ENCODE measurements at regions not wholly inside any gene's neighbourhood (a gene's known extent, or its start where the extent isn't known, plus 50 kb on each side); places are given as distances from the start of the nearest gene placed in this dataset.

- Histone ChIP-seq H3K36me3 (ENCODE audit: control insufficient read depth, insufficient read depth, low read length) (no peaks in the 10 kb centered on the region), H3K27ac (ENCODE audit: extremely low read depth, low read depth, low read length) (no peak overlapping the region), H3K4me1 (replicated peaks in 1 of 2; ENCODE audit: control insufficient read depth in 2 of 2, insufficient read depth in 2 of 2, low read length in 2 of 2) (peaks cover 0 to 3% of the 10 kb centered on the region in 2 experiments; a peak in 2 of 5 replicates), H2AFZ (ENCODE audit: low read depth, low read length) (no peak overlapping the region), H3K9me1 (ENCODE audit: control insufficient read depth, insufficient read depth, low read length) (no peaks in the 10 kb centered on the region), H3K79me2 (ENCODE audit: control insufficient read depth, insufficient read depth, low read length) (no peaks in the 10 kb centered on the region), H3K27me3 (ENCODE audit: control insufficient read depth in 2 of 2, insufficient read depth in 2 of 2, low read length in 2 of 2) (peaks cover 26 to 54% of the 10 kb centered on the region in 2 experiments; a peak in 3 of 5 replicates), H4K20me1 (replicated peaks; ENCODE audit: control insufficient read depth, insufficient read depth, low read length) (no peaks in the 10 kb centered on the region), H3K9ac (ENCODE audit: insufficient read depth in 1 of 2, low read depth in 2 of 2, low read length in 2 of 2) (no peak overlapping the region), H3K4me3 (no peak overlapping the region), H3K4me2 (ENCODE audit: insufficient read depth, low read length) (no peak overlapping the region), H3K9me3 (replicated peaks; ENCODE audit: control insufficient read depth, insufficient read depth, low read depth, low read length) (no peaks in the 10 kb centered on the region)
- DNase-seq (ENCODE audit: extremely low read depth in 1 of 4, low spot score in 3 of 4), result no peak
- no TSS peak for BruUV-seq (replicated peaks)
- WGBS (ENCODE audit: insufficient coverage, low coverage, missing lambda C conversion rate), result 2% methylated on average over 20 of the region's 22 CpGs
- no peak for ATAC-seq
- FAIRE-seq, result no peak
- ChIA-PET CTCF (ENCODE audit: low intra/inter-chr PET ratio) (no interaction called here), POLR2A (interaction anchor here (0.9 kb wide), 1 partner anchor 12 kb away, joined by 3 read pairs; no protein-coding TSS in a partner anchor)
- intact Hi-C loops (cut with micrococcal nuclease) (no loop called here), in situ Hi-C loops (cut with MboI) (no loop called here)
- TF ChIP-seq PHB (CRISPR knock-in tag; IDR thresholded peaks at IDR 0.05) (no peak), ZSCAN32 (CRISPR knock-in tag; IDR thresholded peaks at IDR 0.05) (no peak), NELFE (IDR thresholded peaks at IDR 0.05; ENCODE audit: insufficient read depth, insufficient read length) (no peak), NCOR1 (IDR thresholded peaks at IDR 0.05) (no peak), ARNT (IDR thresholded peaks at IDR 0.05) (no peak), ZNF316 (IDR thresholded peaks at IDR 0.05) (no peak), LCOR (CRISPR knock-in tag; IDR thresholded peaks at IDR 0.05) (no peak), ZNF75A (CRISPR knock-in tag; IDR thresholded peaks at IDR 0.05) (no peak), FOXM1 (IDR thresholded peaks at IDR 0.05; ENCODE audit: low read depth) (no peak), FOXM1 (CRISPR knock-in tag; IDR thresholded peaks at IDR 0.05; ENCODE audit: low read depth) (no peak), JUND (IDR thresholded peaks at IDR 0.05; ENCODE audit: borderline replicate concordance, low read depth, low read length) (no peak), JUND (tag; IDR thresholded peaks at IDR 0.05; ENCODE audit: borderline replicate concordance, low read depth, low read length) (no peak), ZSCAN29 (IDR thresholded peaks at IDR 0.05) (no peak), MBD2 (IDR thresholded peaks at IDR 0.05; ENCODE audit: borderline replicate concordance, low read depth) (no peak), MITF (IDR thresholded peaks at IDR 0.05) (no peak), ASH1L (IDR thresholded peaks at IDR 0.05; ENCODE audit: borderline replicate concordance, low read depth, partially characterized antibody) (no peak), CUX1 (CRISPR knock-in tag; IDR thresholded peaks at IDR 0.05) (no peak), HEY1 (CRISPR knock-in tag; IDR thresholded peaks at IDR 0.05; ENCODE audit: borderline replicate concordance) (no peak)
Measured at GRCh38 chr5:179439181-179439985, 94.1 kb upstream of the ADAMTS2 start.

All from K562 (cell line).